B cell (primary cell): ENCODE measurements at regions not wholly inside any gene's neighbourhood (a gene's known extent, or its start where the extent isn't known, plus 50 kb on each side); places are given as distances from the start of the nearest gene placed in this dataset.

Source experiments
- ATAC-seq: fragments of 200-7000 bp; cut with Tn5 transposase; one replicate; pipeline ENCODE4 v1.10.0; 2021; ENCODE audit warnings: low read depth, mild to moderate bottlenecking, moderate number of reproducible peaks, moderate library complexity
- CTCF ChIA-PET: fragments of 350-600 bp; sonication (Branson Sonifier 250); formaldehyde crosslinking; loops from one replicate; lab custom pipeline; 2021; ENCODE audit warnings: antibody characterized with exemption, inconsistent platforms; lab: Charles Lee
- POLR2A ChIA-PET: fragments of 350-600 bp; sonication (Branson Sonifier 250); formaldehyde crosslinking; loops from one replicate; lab custom pipeline; 2021; ENCODE audit warnings: antibody characterized with exemption; lab: Charles Lee
- DNase-seq: peaks from one replicate; pipeline ENCODE4 v3.0.0; 2013
- H2AFZ ChIP-seq: 2 replicates; pipeline ENCODE4 v1.6.1; 2012; ENCODE audit warnings: mild to moderate bottlenecking, low read depth, low read length; ENCODE audit not compliant: insufficient read depth, poor library complexity, severe bottlenecking
- H3K27ac ChIP-seq, 2 donors: 1 replicate in 1 of 2; 2 replicates in 1 of 2; pipeline ENCODE4 v1.5.1; 2012 to 2013; ENCODE audit warnings: low read length in 2 of 2, mild to moderate bottlenecking in 2 of 2, moderate library complexity in 1 of 2
- H3K27me3 ChIP-seq, 4 experiments: fragments of 200-600 bp in 1 of 4; sonication (generic) in 1 of 4; replicated peaks in 1 of 4; 1 replicate in 2 of 4; 2 replicates in 2 of 4; pipeline versions ENCODE4 v1.6.1 to v1.7.0; 2013 to 2016; ENCODE audit warnings: low read length in 3 of 4, mild to moderate bottlenecking in 2 of 4, mixed read lengths in 1 of 4, moderate library complexity in 1 of 4; ENCODE audit not compliant: insufficient read depth in 4 of 4, control insufficient read depth in 3 of 4; ENCODE audit errors: control extremely low read depth in 1 of 4
- H3K36me3 ChIP-seq, 2 experiments: replicated peaks in 1 of 2; 1 replicate in 1 of 2; 2 replicates in 1 of 2; pipeline versions ENCODE4 v1.6.1 to v1.7.1; 2013; ENCODE audit warnings: low read length in 1 of 2; ENCODE audit not compliant: insufficient read depth in 2 of 2, control insufficient read depth in 1 of 2; ENCODE audit errors: control extremely low read depth in 1 of 2, extremely low read depth in 1 of 2
- H3K4me1 ChIP-seq, 2 donors: fragments of 200-600 bp in 1 of 2; sonication (generic) in 1 of 2; 1 replicate in 1 of 2; 2 replicates in 1 of 2; pipeline versions ENCODE4 v1.5.1 to v1.6.1; 2013 to 2017; ENCODE audit warnings: low read length in 2 of 2; ENCODE audit not compliant: control insufficient read depth in 2 of 2, insufficient read depth in 2 of 2
- H3K4me2 ChIP-seq: replicated peaks from 2 replicates; pipeline ENCODE3; 2012; ENCODE audit warnings: mild to moderate bottlenecking, low read depth, low read length; ENCODE audit not compliant: poor library complexity, severe bottlenecking
- H3K4me3 ChIP-seq, 5 experiments: fragments of 200-600 bp in 1 of 5; sonication (generic) in 1 of 5; 1 replicate in 3 of 5; 2 replicates in 2 of 5; pipeline versions ENCODE4 v1.5.1 to v1.7.0; 2011 to 2016; ENCODE audit warnings: low read length in 4 of 5, mild to moderate bottlenecking in 4 of 5, low read depth in 2 of 5, control low read depth in 1 of 5, moderate library complexity in 1 of 5; ENCODE audit not compliant: insufficient read depth in 1 of 5; ENCODE audit errors: control extremely low read depth in 1 of 5, extremely low read depth in 1 of 5
- H3K79me2 ChIP-seq: fragments of 200-600 bp; sonication (generic); one replicate; pipeline ENCODE4 v1.6.0; 2016; ENCODE audit warnings: low read length; ENCODE audit not compliant: control insufficient read depth, insufficient read depth
- H3K9ac ChIP-seq: fragments of 200-600 bp; sonication (generic); 2 replicates; pipeline ENCODE4 v1.6.1; 2017; ENCODE audit warnings: mild to moderate bottlenecking, low read length, moderate library complexity
- H3K9me3 ChIP-seq, 3 donors: one replicate each; pipeline versions ENCODE4 v1.6.1 to v1.7.1; 2013; ENCODE audit warnings: low read length in 2 of 3; ENCODE audit not compliant: control insufficient read depth in 2 of 3, insufficient read depth in 1 of 3; ENCODE audit errors: control extremely low read depth in 1 of 3
- H4K20me1 ChIP-seq: 2 replicates; pipeline ENCODE4 v1.6.0; 2012; ENCODE audit warnings: mild to moderate bottlenecking, low read length; ENCODE audit not compliant: insufficient read depth, control insufficient read depth, poor library complexity, severe bottlenecking
- H3K27ac Mint-ChIP-seq: one replicate; pipeline ENCODE4 v1.8.0; 2021; ENCODE audit warnings: mixed read lengths
- H3K27me3 Mint-ChIP-seq: one replicate; pipeline ENCODE4 v1.8.0; 2021; ENCODE audit warnings: mixed read lengths
- H3K4me1 Mint-ChIP-seq: one replicate; pipeline ENCODE4 v1.8.0; 2021; ENCODE audit warnings: mixed read lengths
- H3K4me3 Mint-ChIP-seq: one replicate; pipeline ENCODE4 v1.8.0; 2021; ENCODE audit warnings: mixed read lengths
- H3K9me3 Mint-ChIP-seq: one replicate; pipeline ENCODE4 v1.8.0; 2022; ENCODE audit warnings: mixed read lengths; ENCODE audit not compliant: insufficient read depth
- CTCF ChIP-seq: fragments of 200-600 bp; IDR thresholded peaks from one replicate; pipeline ENCODE4 v1.8.0; 2022; ENCODE audit warnings: antibody characterized with exemption, mild to moderate bottlenecking
- EZH2 ChIP-seq: IDR thresholded peaks from 2 replicates; pipeline ENCODE4 v1.6.1; 2012; ENCODE audit warnings: borderline replicate concordance, low read depth, mild to moderate bottlenecking, moderate library complexity, low read length; ENCODE audit not compliant: insufficient read depth, poor library complexity, severe bottlenecking
- WGBS: methylation state at CpG from one replicate; pipeline ENCODE4 v1.1.5; 2013; ENCODE audit warnings: missing lambda C conversion rate; ENCODE audit not compliant: insufficient coverage; 5-methylcytosine and 5-hydroxymethylcytosine counted together
- intact Hi-C: fragments of 100-400 bp; cut with micrococcal nuclease; formaldehyde crosslinking; loops from one replicate; pipeline ENCODE4 v1.10.0; 2022

GRCh38 chr2:238963161-238963970 lies 115.5 kb downstream of the TWIST2 start:
- intact Hi-C loops = no loop called here
- Histone ChIP-seq H3K27ac (no peak overlapping the region), H3K9me3 (peaks cover 0 to 6% (median 0%) of the 10 kb centered on the region in 3 donors), H3K9ac (no peak overlapping the region), H3K36me3 (no peaks in the 10 kb centered on the region), H3K27me3 (no peaks in the 10 kb centered on the region), H3K4me3 (no peak overlapping the region), H3K4me2 (no peak overlapping the region), H3K79me2 (no peaks in the 10 kb centered on the region), H3K4me1 (no peaks in the 10 kb centered on the region), H2AFZ (no peak overlapping the region), H4K20me1 (no peaks in the 10 kb centered on the region)
- 71% methylated on average over 7 of the region's 15 CpGs for WGBS
- H3K27me3 Mint-ChIP-seq = no peaks in the 10 kb centered on the region
- no peak overlapping the region for H3K27ac Mint-ChIP-seq
- no peak overlapping the region for H3K4me3 Mint-ChIP-seq
- ATAC-seq = no peak
- CTCF ChIA-PET = no interaction called here
- POLR2A ChIA-PET = no interaction called here
- TF ChIP-seq EZH2 (no peak), CTCF (no peak)
- DNase-seq = no peak
- no peaks in the 10 kb centered on the region for H3K4me1 Mint-ChIP-seq
- H3K9me3 Mint-ChIP-seq = peaks cover 2% of the 10 kb centered on the region

- H3K4me1 Mint-ChIP-seq = no peaks in the 10 kb centered on the region
- intact Hi-C loops = no loop called here
- ChIA-PET CTCF (no interaction called here), POLR2A (no interaction called here)
- Histone ChIP-seq H3K4me2 (no peak overlapping the region), H2AFZ (no peak overlapping the region), H3K36me3 (no peaks in the 10 kb centered on the region), H4K20me1 (no peaks in the 10 kb centered on the region), H3K9me3 (peaks cover 0 to 6% (median 0%) of the 10 kb centered on the region in 3 donors), H3K4me1 (no peaks in the 10 kb centered on the region), H3K79me2 (no peaks in the 10 kb centered on the region), H3K9ac (no peak overlapping the region), H3K4me3 (no peak overlapping the region), H3K27ac (no peak overlapping the region), H3K27me3 (no peaks in the 10 kb centered on the region)
- no peaks in the 10 kb centered on the region for H3K27me3 Mint-ChIP-seq
- TF ChIP-seq CTCF (no peak), EZH2 (no peak)
- ATAC-seq = no peak
- H3K27ac Mint-ChIP-seq = no peak overlapping the region
- H3K9me3 Mint-ChIP-seq = peaks cover 2% of the 10 kb centered on the region
- WGBS = 78% methylated on average over 1 of the region's 2 CpGs
- no peak for DNase-seq
- no peak overlapping the region for H3K4me3 Mint-ChIP-seq
Observed at GRCh38 chr2:238963971-238964328, 116.1 kb downstream of the TWIST2 start.
